WI38 (cell line): ENCODE measurements at regions not wholly inside any gene's neighbourhood (a gene's known extent, or its start where the extent isn't known, plus 50 kb on each side); places are given as distances from the start of the nearest gene placed in this dataset.

Experiments used
- H3K4me3 ChIP-seq: 2 replicates; pipeline ENCODE4 v1.5.1; 2011; ENCODE audit warnings: low read depth, mild to moderate bottlenecking, control low read depth, low read length
- TF ChIP-seq, protein P1 (sequence below): IDR thresholded peaks from 2 replicates; pipeline ENCODE4 v1.5.1; 2012; ENCODE audit warnings: low read depth, mild to moderate bottlenecking, control low read depth, low read length

DNA sequence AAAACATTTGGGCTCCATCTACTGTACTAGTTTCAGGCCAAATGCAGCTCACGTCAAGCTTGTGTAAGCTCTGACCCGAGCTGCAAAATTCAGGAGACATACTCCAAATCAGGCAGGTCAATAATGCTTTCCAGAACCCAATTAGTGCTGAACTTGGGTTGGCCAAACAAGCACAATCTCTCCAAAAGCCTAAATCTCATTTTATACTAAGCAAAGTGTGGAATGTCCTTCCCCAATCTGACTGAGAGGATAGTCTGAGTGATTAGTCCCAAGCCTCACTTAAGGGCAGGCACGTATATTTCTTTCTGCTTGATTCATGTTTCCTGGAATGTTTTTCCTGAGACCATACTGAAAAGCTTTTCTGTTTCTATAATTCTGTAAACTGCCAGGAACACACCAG, 79.9 kb downstream of the NKX6-1 start:
- TF ChIP-seq, protein P1, sequence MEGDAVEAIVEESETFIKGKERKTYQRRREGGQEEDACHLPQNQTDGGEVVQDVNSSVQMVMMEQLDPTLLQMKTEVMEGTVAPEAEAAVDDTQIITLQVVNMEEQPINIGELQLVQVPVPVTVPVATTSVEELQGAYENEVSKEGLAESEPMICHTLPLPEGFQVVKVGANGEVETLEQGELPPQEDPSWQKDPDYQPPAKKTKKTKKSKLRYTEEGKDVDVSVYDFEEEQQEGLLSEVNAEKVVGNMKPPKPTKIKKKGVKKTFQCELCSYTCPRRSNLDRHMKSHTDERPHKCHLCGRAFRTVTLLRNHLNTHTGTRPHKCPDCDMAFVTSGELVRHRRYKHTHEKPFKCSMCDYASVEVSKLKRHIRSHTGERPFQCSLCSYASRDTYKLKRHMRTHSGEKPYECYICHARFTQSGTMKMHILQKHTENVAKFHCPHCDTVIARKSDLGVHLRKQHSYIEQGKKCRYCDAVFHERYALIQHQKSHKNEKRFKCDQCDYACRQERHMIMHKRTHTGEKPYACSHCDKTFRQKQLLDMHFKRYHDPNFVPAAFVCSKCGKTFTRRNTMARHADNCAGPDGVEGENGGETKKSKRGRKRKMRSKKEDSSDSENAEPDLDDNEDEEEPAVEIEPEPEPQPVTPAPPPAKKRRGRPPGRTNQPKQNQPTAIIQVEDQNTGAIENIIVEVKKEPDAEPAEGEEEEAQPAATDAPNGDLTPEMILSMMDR: no peak
- H3K4me3 ChIP-seq: no peak overlapping the region

DNA sequence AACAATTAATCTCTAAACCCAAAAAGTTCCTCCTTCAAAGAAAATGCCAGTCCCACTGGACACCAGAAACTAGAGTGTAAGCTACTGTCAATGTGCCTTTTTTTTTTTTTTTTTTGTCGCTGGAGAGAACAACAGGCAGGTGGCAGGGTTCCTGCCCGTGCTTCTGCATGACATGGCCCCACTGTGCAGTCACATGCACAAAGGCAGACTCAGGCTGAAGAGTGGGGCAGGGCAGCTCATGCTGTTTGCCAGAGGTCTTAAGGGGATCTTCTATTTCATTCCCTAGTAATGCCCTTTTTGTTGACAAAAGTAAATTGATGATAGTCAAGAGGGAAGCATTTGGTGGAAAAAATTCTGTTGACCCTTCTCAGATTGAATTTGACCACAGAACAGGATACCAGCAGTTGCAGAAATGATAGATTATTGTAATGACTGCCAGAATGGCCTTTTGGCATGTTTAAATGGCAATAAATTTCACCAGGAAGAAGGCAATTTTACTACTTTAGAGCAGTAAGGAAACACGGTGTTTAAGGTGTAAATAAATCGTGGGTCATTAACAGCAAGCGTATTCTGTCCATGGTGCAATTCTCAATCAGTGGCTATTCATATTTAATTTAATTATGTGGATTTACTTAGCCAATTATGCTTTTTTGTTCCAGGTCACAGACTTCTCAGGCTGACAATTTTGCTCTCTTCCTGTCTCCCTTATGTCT, 80.9 kb downstream of the NKX6-1 start:
- H3K4me3 ChIP-seq: no peak overlapping the region
- TF ChIP-seq, protein P1: no peak

DNA sequence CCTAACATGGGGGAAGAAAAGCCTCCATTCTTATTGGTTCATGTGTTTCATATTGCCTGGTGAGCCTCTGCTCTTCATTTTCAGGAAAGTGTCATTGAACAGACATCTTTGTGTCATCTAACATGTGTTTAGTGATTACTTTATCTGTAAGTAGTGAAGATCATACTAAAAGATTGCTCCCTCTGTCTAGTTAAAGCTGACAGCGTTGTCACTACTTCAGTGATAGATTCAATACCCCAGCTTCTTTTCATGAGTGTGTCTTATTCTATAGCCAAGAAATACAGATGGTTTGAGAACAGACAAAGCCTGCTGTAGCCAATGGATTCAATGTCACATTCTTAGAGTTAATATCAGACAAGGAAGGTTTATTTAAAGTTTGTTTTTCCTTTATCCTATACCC, 85.1 kb downstream of the NKX6-1 start:
- TF ChIP-seq, protein P1: no peak
- H3K4me3 ChIP-seq: no peak overlapping the region

DNA sequence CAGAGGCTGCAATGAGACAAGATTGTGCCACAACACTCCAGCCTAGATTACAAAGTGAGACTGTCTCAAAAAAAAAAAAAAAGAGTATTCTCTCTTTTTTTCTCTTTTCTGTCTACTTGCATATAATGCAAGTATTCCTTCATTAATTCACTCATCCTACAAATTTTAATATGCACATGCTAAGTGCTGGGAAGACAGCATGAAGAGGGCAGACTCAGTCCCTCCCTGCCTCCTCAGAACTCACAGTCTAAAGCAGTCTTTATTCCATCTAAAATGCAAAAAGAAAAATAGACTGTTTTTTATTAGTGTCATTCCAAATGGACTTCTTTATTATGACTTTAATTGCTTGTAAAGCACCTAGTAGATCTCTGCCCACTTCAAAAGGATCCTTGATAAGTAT, 85.6 kb downstream of the NKX6-1 start:
- TF ChIP-seq, protein P1: no peak

DNA sequence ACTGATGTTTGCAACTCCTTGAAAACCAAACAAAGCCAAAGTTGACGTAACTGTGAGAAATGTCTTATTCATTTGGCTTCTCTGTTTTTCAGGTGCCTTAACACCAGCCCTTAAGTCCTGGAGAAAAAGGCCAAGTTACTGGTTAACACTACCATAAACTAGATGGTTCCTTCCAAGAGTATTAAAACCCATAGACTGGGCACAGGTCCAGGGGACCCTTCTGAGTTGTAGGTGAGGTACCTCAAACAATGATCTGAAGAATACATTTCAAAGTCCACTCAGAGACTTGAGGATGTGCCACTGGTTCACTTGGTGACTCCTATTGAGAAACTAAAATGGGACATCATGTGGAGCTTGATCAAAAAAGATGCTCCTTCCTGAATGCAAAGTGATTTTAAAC, 87.0 kb downstream of the NKX6-1 start:
- H3K4me3 ChIP-seq: no peak overlapping the region
- TF ChIP-seq, protein P1: no peak

More for the DNA sequence above, 85.6 kb downstream of the NKX6-1 start:
- H3K4me3 ChIP-seq: no peak overlapping the region

GRCh38 chr4:84407554-84408407, 91.3 kb downstream of the NKX6-1 start:
- TF ChIP-seq, protein P1: no peak
- H3K4me3 ChIP-seq: no peak overlapping the region

DNA sequence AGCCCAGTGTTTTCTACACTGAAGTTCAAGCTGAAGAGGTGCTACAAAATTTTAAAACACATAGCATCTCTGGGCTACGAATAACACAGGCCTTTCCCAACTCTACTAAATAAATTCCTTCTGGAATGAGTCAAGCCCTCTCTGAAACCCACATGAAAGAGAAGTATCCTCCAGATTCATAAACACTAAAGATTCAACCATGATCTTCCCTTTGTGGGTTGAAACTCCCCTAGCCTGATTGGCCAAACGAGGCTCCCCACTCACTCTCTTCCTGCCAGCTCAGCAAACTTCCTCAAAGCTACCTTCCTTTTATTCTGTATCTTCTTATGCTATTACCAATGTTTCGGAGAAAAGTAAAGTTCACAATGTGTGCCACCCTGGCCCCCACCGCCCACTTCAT, 95.4 kb downstream of the NKX6-1 start:
- no peak overlapping the region for H3K4me3 ChIP-seq
- TF ChIP-seq, protein P1: no peak
